ENCODE measurements at regions not wholly inside any gene's neighbourhood (a gene's known extent, or its start where the extent isn't known, plus 50 kb on each side); places are given as distances from the start of the nearest gene placed in this dataset.

DNA sequence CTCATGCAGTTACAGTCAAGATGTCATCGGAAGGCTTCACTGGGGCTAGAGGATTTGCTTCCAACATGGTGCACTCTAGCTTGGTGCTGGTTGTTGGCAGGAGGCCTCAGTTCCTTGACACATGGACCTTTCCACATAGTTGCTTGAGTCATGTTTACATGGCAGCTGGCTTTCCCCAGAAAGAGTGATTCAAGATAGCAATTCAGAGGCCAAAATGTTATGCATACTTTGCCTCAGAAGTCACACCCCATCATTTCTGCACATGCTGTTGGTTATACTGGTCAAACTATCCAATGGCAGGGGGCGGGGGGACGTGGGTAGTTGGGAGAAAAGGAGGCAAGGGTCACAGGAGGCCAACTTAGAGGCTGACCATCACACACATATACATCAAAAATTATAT, 58.7 kb downstream of the FOXB1 start:
- Histone ChIP-seq H4K20me1 (replicated peaks; ENCODE audit: insufficient read depth) (no peaks in the 10 kb centered on the region), H3K27me3 (ENCODE audit: insufficient read depth) (no peaks in the 10 kb centered on the region), H3K27ac (ENCODE audit: low read depth) (no peak overlapping the region), H3K4me3 (no peak overlapping the region), H3K36me3 (ENCODE audit: insufficient read depth) (no peaks in the 10 kb centered on the region), H3K4me1 (ENCODE audit: insufficient read depth) (0 out of 2 replicates have a peak, but pooled peaks cover 7% of the 10 kb centered on the region), H2AFZ (no peak overlapping the region), H3F3A (replicated peaks; ENCODE audit: low read depth) (no peaks in the 10 kb centered on the region), H3K4me2 (no peak overlapping the region), H3K79me2 (replicated peaks; ENCODE audit: insufficient read depth) (no peaks in the 10 kb centered on the region), H3K9me2 (ENCODE audit: insufficient read depth) (no peaks in the 10 kb centered on the region; the same call in 1 of the 2 replicates)
- DNase-seq (ENCODE audit: low spot score) (no peak), ATAC-seq (no peak)
- Mint-ChIP-seq H3K9me3 (peaks cover 13% of the 10 kb centered on the region), H3K4me1 (peaks cover 17% of the 10 kb centered on the region), H3K4me3 (no peak overlapping the region), H3K36me3 (ENCODE audit: low read depth) (peaks cover 12% of the 10 kb centered on the region), H3K27me3 (ENCODE audit: insufficient read depth, low read depth, poor library complexity) (peaks cover 3% of the 10 kb centered on the region), H3K27ac (no peak overlapping the region)
- TF ChIP-seq JUNB (IDR thresholded peaks at IDR 0.05; ENCODE audit: unreplicated experiment) (no peak), ZNF114 (CRISPR knock-in tag; IDR thresholded peaks at IDR 0.05) (no peak), CREB1 (CRISPR knock-in tag; IDR thresholded peaks at IDR 0.05; ENCODE audit: low read depth) (no peak), ZNF331 (CRISPR knock-in tag; IDR thresholded peaks at IDR 0.05; ENCODE audit: low read depth) (no peak), STAT1 (IDR thresholded peaks at IDR 0.05; ENCODE audit: unreplicated experiment) (no peak), POLR2AphosphoS5 (IDR thresholded peaks at IDR 0.05; ENCODE audit: low read depth) (no peak), EZH2 (IDR thresholded peaks at IDR 0.05; ENCODE audit: low read depth, unreplicated experiment) (no peak), EZH2phosphoT487 (IDR thresholded peaks at IDR 0.05; ENCODE audit: unreplicated experiment) (no peak), NANOG (IDR thresholded peaks at IDR 0.05; ENCODE audit: borderline replicate concordance) (no peak)
- TF ChIP-seq, protein P1, sequence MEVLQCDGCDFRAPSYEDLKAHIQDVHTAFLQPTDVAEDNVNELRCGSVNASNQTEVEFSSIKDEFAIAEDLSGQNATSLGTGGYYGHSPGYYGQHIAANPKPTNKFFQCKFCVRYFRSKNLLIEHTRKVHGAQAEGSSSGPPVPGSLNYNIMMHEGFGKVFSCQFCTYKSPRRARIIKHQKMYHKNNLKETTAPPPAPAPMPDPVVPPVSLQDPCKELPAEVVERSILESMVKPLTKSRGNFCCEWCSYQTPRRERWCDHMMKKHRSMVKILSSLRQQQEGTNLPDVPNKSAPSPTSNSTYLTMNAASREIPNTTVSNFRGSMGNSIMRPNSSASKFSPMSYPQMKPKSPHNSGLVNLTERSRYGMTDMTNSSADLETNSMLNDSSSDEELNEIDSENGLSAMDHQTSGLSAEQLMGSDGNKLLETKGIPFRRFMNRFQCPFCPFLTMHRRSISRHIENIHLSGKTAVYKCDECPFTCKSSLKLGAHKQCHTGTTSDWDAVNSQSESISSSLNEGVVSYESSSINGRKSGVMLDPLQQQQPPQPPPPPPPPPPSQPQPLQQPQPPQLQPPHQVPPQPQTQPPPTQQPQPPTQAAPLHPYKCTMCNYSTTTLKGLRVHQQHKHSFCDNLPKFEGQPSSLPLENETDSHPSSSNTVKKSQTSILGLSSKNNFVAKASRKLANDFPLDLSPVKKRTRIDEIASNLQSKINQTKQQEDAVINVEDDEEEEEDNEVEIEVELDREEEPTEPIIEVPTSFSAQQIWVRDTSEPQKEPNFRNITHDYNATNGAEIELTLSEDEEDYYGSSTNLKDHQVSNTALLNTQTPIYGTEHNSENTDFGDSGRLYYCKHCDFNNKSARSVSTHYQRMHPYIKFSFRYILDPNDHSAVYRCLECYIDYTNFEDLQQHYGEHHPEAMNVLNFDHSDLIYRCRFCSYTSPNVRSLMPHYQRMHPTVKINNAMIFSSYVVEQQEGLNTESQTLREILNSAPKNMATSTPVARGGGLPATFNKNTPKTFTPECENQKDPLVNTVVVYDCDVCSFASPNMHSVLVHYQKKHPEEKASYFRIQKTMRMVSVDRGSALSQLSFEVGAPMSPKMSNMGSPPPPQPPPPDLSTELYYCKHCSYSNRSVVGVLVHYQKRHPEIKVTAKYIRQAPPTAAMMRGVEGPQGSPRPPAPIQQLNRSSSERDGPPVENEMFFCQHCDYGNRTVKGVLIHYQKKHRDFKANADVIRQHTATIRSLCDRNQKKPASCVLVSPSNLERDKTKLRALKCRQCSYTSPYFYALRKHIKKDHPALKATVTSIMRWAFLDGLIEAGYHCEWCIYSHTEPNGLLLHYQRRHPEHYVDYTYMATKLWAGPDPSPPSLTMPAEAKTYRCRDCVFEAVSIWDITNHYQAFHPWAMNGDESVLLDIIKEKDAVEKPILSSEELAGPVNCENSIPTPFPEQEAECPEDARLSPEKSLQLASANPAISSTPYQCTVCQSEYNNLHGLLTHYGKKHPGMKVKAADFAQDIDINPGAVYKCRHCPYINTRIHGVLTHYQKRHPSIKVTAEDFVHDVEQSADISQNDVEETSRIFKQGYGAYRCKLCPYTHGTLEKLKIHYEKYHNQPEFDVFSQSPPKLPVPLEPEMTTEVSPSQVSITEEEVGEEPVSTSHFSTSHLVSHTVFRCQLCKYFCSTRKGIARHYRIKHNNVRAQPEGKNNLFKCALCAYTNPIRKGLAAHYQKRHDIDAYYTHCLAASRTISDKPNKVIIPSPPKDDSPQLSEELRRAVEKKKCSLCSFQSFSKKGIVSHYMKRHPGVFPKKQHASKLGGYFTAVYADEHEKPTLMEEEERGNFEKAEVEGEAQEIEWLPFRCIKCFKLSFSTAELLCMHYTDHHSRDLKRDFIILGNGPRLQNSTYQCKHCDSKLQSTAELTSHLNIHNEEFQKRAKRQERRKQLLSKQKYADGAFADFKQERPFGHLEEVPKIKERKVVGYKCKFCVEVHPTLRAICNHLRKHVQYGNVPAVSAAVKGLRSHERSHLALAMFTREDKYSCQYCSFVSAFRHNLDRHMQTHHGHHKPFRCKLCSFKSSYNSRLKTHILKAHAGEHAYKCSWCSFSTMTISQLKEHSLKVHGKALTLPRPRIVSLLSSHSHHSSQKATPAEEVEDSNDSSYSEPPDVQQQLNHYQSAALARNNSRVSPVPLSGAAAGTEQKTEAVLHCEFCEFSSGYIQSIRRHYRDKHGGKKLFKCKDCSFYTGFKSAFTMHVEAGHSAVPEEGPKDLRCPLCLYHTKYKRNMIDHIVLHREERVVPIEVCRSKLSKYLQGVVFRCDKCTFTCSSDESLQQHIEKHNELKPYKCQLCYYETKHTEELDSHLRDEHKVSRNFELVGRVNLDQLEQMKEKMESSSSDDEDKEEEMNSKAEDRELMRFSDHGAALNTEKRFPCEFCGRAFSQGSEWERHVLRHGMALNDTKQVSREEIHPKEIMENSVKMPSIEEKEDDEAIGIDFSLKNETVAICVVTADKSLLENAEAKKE (CRISPR knock-in tag; IDR thresholded peaks at IDR 0.05), result no peak
- TF ChIP-seq, protein P2, sequence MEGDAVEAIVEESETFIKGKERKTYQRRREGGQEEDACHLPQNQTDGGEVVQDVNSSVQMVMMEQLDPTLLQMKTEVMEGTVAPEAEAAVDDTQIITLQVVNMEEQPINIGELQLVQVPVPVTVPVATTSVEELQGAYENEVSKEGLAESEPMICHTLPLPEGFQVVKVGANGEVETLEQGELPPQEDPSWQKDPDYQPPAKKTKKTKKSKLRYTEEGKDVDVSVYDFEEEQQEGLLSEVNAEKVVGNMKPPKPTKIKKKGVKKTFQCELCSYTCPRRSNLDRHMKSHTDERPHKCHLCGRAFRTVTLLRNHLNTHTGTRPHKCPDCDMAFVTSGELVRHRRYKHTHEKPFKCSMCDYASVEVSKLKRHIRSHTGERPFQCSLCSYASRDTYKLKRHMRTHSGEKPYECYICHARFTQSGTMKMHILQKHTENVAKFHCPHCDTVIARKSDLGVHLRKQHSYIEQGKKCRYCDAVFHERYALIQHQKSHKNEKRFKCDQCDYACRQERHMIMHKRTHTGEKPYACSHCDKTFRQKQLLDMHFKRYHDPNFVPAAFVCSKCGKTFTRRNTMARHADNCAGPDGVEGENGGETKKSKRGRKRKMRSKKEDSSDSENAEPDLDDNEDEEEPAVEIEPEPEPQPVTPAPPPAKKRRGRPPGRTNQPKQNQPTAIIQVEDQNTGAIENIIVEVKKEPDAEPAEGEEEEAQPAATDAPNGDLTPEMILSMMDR (conservative IDR thresholded peaks at IDR 0.05; ENCODE audit: low read depth in 2 of 2), result no peak
- TF ChIP-seq, protein P3, sequence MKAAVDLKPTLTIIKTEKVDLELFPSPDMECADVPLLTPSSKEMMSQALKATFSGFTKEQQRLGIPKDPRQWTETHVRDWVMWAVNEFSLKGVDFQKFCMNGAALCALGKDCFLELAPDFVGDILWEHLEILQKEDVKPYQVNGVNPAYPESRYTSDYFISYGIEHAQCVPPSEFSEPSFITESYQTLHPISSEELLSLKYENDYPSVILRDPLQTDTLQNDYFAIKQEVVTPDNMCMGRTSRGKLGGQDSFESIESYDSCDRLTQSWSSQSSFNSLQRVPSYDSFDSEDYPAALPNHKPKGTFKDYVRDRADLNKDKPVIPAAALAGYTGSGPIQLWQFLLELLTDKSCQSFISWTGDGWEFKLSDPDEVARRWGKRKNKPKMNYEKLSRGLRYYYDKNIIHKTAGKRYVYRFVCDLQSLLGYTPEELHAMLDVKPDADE (IDR thresholded peaks at IDR 0.05), result no peak
- TF ChIP-seq, protein P4, sequence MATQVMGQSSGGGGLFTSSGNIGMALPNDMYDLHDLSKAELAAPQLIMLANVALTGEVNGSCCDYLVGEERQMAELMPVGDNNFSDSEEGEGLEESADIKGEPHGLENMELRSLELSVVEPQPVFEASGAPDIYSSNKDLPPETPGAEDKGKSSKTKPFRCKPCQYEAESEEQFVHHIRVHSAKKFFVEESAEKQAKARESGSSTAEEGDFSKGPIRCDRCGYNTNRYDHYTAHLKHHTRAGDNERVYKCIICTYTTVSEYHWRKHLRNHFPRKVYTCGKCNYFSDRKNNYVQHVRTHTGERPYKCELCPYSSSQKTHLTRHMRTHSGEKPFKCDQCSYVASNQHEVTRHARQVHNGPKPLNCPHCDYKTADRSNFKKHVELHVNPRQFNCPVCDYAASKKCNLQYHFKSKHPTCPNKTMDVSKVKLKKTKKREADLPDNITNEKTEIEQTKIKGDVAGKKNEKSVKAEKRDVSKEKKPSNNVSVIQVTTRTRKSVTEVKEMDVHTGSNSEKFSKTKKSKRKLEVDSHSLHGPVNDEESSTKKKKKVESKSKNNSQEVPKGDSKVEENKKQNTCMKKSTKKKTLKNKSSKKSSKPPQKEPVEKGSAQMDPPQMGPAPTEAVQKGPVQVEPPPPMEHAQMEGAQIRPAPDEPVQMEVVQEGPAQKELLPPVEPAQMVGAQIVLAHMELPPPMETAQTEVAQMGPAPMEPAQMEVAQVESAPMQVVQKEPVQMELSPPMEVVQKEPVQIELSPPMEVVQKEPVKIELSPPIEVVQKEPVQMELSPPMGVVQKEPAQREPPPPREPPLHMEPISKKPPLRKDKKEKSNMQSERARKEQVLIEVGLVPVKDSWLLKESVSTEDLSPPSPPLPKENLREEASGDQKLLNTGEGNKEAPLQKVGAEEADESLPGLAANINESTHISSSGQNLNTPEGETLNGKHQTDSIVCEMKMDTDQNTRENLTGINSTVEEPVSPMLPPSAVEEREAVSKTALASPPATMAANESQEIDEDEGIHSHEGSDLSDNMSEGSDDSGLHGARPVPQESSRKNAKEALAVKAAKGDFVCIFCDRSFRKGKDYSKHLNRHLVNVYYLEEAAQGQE (IDR thresholded peaks at IDR 0.05; ENCODE audit: unreplicated experiment), result no peak
